H7 (cell line): ENCODE measurements at regions not wholly inside any gene's neighbourhood (a gene's known extent, or its start where the extent isn't known, plus 50 kb on each side); places are given as distances from the start of the nearest gene placed in this dataset.

Experiments used
- DNase-seq: peaks from one replicate; pipeline ENCODE4 v3.0.0; 2012
- H3K27me3 ChIP-seq: 2 replicates; pipeline ENCODE4 v1.6.0; 2011; ENCODE audit warnings: mild to moderate bottlenecking, low read length; ENCODE audit not compliant: control insufficient read depth, insufficient read depth
- H3K36me3 ChIP-seq: replicated peaks from 2 replicates; pipeline ENCODE4 v1.5.1; 2011; ENCODE audit warnings: low read length; ENCODE audit not compliant: control insufficient read depth, insufficient read depth
- H3K4me3 ChIP-seq: 2 replicates; pipeline ENCODE4 v1.5.1; 2011; ENCODE audit warnings: low read depth, mild to moderate bottlenecking, control low read depth, low read length, moderate library complexity; ENCODE audit not compliant: insufficient read depth

DNA sequence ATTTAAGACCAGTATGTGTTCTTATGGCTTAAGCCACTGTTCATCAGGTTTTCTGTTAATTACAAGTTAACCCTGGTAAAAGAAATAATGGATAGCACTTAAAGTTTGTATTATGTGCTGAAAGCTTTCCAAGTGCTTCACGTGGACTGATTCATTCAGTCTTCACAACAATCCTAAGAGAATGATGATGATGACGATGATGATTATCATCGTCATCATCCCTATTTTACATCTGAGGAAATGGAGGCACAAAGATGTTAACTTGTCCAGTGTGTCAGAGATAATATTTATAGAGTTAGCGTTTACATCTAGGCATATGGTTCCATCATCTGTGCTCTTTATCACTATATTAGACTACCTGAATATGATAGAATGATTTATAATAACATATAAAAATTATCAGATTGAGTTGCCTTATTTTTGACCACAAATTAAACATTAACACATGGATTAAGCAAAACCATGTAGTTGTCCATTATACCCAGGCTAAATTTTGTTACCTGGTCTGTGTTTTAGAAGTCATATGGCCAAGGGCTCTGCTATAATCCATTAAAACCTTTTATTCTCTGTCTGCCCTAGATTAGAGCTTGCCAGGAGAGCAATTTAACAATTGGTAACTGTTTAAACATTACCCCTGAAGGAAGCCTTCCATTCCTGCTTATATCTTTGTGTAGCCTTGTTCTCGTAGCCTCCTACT lies 102.3 kb upstream of the MAP3K1 start:
- DNase-seq: no peak
- Histone ChIP-seq H3K4me3 (no peak overlapping the region), H3K36me3 (no peaks in the 10 kb centered on the region), H3K27me3 (no peaks in the 10 kb centered on the region)

DNA sequence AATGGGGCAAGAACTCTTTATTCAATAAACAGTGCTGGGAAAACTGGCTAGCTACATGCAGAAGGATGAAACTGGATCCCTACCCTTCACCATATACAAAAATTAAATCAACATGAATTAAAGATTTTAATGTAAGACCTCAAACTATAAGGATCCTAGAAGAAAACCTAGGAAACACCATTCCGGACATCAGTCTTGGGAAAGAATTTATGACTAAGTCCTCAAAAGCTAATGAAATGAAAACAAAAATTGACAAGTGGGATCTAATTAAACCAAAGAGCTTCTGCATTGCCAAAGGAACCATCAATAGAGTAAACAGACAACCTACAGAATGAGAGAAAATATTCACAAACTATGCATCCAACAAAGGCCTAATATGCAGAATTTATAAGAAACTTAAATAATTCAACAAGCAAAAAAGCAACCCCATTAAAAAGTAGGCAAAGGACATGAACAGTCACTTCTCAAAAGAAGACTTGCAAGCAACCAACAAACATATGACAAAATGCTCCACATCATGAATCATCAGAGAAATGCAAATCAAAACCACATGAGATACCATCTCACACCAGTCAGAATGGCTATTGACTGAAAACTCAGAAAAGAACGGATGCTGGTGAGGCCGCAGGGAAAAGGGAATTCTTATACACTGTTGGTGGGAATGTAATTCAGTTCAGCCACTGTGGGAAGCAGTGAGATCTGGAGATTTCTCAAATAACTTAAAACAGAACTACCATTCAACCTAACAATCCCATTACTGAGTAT lies 104.3 kb upstream of the MAP3K1 start:
- H3K36me3 ChIP-seq: no peaks in the 10 kb centered on the region
- H3K4me3 ChIP-seq: no peak overlapping the region
- no peaks in the 10 kb centered on the region for H3K27me3 ChIP-seq
- no peak for DNase-seq

GRCh38 chr5:56706504-56706903 lies 108.8 kb upstream of the MAP3K1 start:
- no peaks in the 10 kb centered on the region for H3K27me3 ChIP-seq
- DNase-seq: no peak
- H3K36me3 ChIP-seq: no peaks in the 10 kb centered on the region
- no peak overlapping the region for H3K4me3 ChIP-seq

GRCh38 chr5:56705217-56705616 lies 110.1 kb upstream of the MAP3K1 start:
- Histone ChIP-seq H3K4me3 (no peak overlapping the region), H3K27me3 (no peaks in the 10 kb centered on the region), H3K36me3 (no peaks in the 10 kb centered on the region)
- no peak for DNase-seq

DNA sequence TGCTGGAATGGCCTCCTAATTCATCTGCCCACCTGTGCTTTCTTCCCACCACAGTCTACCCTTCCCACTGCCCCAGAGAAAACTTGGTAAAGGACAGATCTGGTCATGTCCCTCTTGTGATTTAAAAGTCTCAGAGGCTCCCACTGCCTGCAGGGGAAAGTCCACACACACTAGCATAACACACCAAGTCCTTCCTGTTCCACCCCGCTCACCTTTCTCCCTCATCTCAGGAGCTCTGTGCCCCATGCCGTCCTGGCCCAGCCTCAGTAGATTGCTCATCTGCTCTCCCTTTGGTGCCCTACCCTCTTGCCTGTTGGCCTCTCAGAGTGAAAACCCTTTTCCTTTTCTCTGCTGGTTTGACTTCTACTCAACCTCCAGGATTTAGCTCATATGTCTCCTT lies 111.4 kb upstream of the MAP3K1 start:
- no peaks in the 10 kb centered on the region for H3K27me3 ChIP-seq
- DNase-seq: no peak

DNA sequence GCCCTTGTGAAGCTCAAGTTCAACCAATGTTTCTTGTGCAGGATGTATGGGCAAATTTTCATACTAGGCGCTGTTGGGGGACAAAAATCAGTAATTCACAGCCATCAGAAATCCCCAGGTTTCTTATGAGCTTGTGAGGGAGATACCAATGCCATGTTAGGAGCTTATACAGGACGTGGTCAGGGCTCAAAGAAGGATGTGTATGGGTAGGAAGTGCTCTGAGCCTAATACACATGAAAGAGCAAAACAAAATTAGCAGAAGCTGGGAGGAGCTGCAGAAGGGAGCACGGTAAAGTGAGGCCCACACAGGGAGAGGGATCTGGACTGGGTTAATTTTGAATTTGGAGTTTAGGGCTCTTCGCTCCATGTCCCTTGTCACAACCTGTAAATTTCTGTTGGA lies 114.6 kb upstream of the MAP3K1 start:
- no peak overlapping the region for H3K4me3 ChIP-seq
- no peak for DNase-seq
- no peaks in the 10 kb centered on the region for H3K27me3 ChIP-seq
- H3K36me3 ChIP-seq: no peaks in the 10 kb centered on the region

More for the DNA sequence above, 111.4 kb upstream of the MAP3K1 start:
- H3K36me3 ChIP-seq: no peaks in the 10 kb centered on the region
- no peak overlapping the region for H3K4me3 ChIP-seq

- Histone ChIP-seq H3K4me3 (no peak overlapping the region), H3K36me3 (no peaks in the 10 kb centered on the region), H3K27me3 (no peaks in the 10 kb centered on the region)
- no peak for DNase-seq
Measured at GRCh38 chr5:56699538-56699937, 115.8 kb upstream of the MAP3K1 start.

DNA sequence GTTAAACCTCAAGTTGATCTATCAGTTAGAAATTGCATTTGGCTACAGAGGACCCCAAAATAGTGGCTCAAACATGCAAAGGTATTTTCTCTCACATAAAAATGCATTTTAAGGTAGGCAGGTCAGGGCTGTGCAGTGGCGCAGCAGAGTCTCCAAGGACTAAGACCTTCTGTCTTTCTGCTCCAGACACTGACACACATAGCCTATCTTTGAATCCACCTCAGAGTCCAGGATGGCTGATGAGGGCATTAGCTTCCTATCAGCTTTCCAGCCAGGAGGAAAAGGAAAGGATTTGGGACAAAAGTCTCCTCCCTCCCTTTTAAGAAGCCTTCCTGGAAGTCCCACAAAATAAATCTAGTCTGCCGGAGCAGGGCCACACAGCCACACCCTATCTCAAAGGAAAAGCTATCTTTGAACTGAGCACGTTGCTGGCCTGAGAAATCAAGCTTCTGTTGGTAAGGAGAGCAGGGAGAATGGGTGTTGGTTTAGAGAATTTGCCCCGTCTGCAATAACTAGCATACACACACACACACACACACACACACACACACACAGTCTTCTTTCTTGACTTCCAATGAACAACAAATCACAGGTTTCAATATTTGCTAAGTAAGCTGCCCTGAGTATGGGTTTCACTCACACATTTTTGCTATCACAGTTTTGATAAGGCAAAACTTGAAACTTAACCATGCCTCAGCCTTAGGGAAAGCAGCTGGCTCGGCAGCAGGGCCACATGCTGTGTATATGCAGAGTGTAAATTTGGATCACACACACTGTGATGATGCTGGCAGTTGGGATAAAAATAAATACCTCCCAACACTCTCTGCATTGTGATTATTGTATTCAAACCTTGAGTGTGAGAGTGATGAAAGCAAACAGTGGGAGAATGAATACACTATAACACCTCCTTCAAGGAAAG lies 116.6 kb upstream of the MAP3K1 start:
- no peak for DNase-seq
- no peak overlapping the region for H3K4me3 ChIP-seq
- H3K36me3 ChIP-seq: no peaks in the 10 kb centered on the region
- no peaks in the 10 kb centered on the region for H3K27me3 ChIP-seq

DNA sequence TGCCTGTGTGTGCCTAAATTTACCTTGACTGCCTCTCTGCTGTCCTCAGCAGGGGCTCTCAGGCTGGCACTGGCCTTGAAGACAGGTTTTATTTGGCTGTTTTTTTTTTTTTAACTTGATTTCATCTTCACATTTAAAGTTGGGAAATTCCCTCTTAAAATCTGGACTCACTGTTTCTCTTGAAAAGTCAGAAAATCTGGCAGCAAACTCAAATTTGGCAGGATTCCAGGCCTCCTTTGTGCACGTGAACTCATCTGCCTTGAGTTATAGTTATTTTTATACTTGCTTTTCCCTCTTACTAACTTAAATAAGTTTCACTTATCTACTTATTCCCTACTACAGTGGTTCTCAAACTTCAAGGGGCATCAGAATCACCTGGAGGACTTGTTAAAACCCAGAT lies 118.4 kb upstream of the MAP3K1 start:
- Histone ChIP-seq H3K36me3 (no peaks in the 10 kb centered on the region), H3K4me3 (no peak overlapping the region), H3K27me3 (no peaks in the 10 kb centered on the region)
- DNase-seq: no peak

- no peak for DNase-seq
- no peaks in the 10 kb centered on the region for H3K36me3 ChIP-seq
- H3K27me3 ChIP-seq: no peaks in the 10 kb centered on the region
- no peak overlapping the region for H3K4me3 ChIP-seq
Measured at GRCh38 chr5:56693220-56693579, 122.1 kb upstream of the MAP3K1 start.

DNA sequence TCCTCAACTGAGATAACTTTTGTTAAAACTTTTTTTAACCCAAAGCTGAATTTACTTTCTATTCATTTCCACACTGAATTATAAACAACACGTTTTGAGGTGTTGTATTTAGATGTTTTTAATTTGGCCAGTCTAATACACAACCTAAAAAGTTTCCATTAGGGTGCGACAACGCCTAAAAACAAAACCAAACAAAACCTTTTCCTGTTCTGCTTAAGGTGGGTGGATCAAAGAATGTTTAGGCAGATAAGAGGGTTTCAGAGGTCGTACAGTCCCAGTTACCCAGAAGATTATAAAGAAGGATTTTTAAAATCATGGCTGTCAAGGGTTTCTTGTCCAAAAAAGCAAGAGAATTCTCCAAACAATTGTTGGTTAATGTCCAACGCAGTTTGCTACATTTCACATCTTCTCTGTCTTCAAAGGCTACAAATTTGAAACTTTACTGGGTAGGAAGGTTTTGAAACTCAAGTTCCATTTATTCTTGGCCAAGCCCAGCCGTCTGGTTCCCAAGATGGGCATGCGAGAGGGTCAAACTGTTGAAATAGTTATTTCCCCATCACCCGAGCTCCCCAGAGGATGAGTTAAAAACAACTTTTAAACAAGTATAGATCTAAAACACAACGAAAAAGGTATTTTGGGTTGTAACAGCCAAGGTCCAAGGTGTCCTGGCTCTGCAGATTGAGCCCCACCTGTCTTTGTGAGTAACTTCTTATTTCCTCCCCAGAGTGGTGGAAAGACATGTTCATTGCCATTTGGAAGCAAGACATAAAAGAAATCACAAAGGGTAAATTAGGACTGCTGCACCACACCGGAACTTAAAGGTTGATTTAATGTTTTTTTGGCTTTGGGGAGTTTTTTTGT lies 122.8 kb upstream of the MAP3K1 start:
- H3K36me3 ChIP-seq: no peaks in the 10 kb centered on the region
- H3K27me3 ChIP-seq: no peaks in the 10 kb centered on the region
- H3K4me3 ChIP-seq: no peak overlapping the region
- no peak for DNase-seq

- no peak overlapping the region for H3K4me3 ChIP-seq
- H3K36me3 ChIP-seq: no peaks in the 10 kb centered on the region
- no peak for DNase-seq
- H3K27me3 ChIP-seq: no peaks in the 10 kb centered on the region
Measured at GRCh38 chr5:56688402-56688801, 126.9 kb upstream of the MAP3K1 start.

DNA sequence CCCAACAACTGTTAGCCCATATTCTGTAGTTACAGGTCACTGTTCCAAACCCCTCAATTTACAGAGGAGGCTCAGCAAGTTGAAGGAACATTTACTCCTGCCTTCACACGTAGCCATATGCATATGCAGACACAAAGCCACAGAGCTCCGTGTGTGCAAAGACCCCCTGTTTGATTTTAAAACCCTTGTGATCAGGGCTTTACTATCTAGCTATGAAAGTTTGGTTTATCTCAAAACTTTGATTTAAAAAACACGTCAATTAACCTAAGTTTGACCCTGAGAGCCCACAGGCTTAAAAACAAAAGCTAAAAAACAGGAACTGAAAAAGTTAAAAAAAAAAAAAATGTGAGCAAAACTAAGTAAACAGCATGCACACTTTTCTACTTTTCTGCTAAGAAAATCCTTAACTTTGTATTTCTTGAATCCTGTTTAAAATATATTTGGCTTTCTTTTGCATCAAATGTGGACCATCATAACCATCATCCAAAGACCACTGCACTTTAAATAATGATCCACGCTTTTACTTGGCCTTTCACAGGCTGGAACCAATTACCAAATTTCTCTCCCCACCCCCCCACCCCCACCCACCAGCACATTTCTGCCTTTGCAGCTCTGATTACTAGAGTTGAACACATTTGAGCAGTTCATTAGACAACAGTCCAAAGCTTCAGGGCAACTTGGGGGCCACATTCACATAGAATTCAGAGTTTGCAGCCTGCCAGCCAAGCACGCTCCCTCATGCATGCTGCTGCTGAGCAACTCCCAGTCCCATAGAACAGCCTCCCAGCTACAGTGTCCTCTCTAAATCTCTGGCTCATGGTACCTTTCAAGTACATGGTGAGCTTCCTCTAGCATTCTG lies 128.8 kb upstream of the MAP3K1 start:
- H3K27me3 ChIP-seq: no peaks in the 10 kb centered on the region
- H3K4me3 ChIP-seq: no peak overlapping the region
- no peak for DNase-seq
- no peaks in the 10 kb centered on the region for H3K36me3 ChIP-seq
